Upper lobe of left lung (tissue), 6 donors: ENCODE measurements at regions not wholly inside any gene's neighbourhood (a gene's known extent, or its start where the extent isn't known, plus 50 kb on each side); places are given as distances from the start of the nearest gene placed in this dataset.

Source experiments
- ATAC-seq, 2 donors: fragments of 200-7000 bp; cut with Tn5 transposase; one replicate each; pipeline ENCODE4 v1.9.1; 2022; ENCODE audit warnings: mild to moderate bottlenecking in 2 of 2, moderate library complexity in 2 of 2; ENCODE audit not compliant: low FRiP score in 2 of 2
- DNase-seq, 2 donors: peaks; one replicate each; pipeline ENCODE4 v3.0.0-alpha.2; 2019 to 2020
- H3K27ac ChIP-seq, 4 donors: fragments of 200-600 bp; sonication (generic); one replicate each; pipeline ENCODE4 v1.5.1; 2016 to 2019
- H3K27me3 ChIP-seq, 4 donors: fragments of 200-600 bp; sonication (generic); one replicate each; pipeline ENCODE4 v1.5.1; 2017 to 2019
- H3K36me3 ChIP-seq, 4 donors: fragments of 200-600 bp; sonication (generic); one replicate each; pipeline ENCODE4 v1.5.1; 2016 to 2019
- H3K4me1 ChIP-seq, 4 donors: fragments of 200-600 bp; sonication (generic); one replicate each; pipeline ENCODE4 v1.5.1; 2018 to 2019
- H3K4me3 ChIP-seq, 4 donors: fragments of 200-600 bp; sonication (generic); one replicate each; pipeline ENCODE4 v1.5.1; 2017 to 2019; ENCODE audit warnings: mild to moderate bottlenecking in 2 of 4, moderate library complexity in 1 of 4
- H3K9me3 ChIP-seq, 4 donors: fragments of 200-600 bp; sonication (generic); one replicate each; pipeline ENCODE4 v1.5.1; 2018 to 2019
- EP300 ChIP-seq, 4 donors: sonication (generic); formaldehyde crosslinking; IDR thresholded peaks; one replicate each; pipeline ENCODE4 v1.5.1; 2017; ENCODE audit warnings: antibody characterized with exemption in 4 of 4, control low read depth in 2 of 4
- POLR2A ChIP-seq, 4 donors: fragments of 450-650 bp; IDR thresholded peaks; one replicate each; pipeline ENCODE4 v1.5.1; 2016 to 2017; ENCODE audit warnings: antibody characterized with exemption in 4 of 4, mild to moderate bottlenecking in 2 of 4
- POLR2AphosphoS5 ChIP-seq, 2 donors: sonication (generic); formaldehyde crosslinking; IDR thresholded peaks; one replicate each; pipeline ENCODE4 v1.5.1; 2017; ENCODE audit warnings: antibody characterized with exemption in 2 of 2
- WGBS, 2 donors: methylation state at CpG; one replicate each; pipeline ENCODE4 v1.1.5; 2017 to 2018; 5-methylcytosine and 5-hydroxymethylcytosine counted together
- TF ChIP-seq, protein P1 (sequence below), 6 experiments: fragments of 450-650 bp in 4 of 6; fragments of 200-600 bp in 2 of 6; sonication (generic) in 2 of 6; IDR thresholded peaks; one replicate each; pipeline ENCODE4 v1.5.1; 2016 to 2019; ENCODE audit warnings: antibody characterized with exemption in 6 of 6
- donor health status: DM: no; HTN: no; CAD: no; lungs with moderate emphysema.
- donor health status: DM: no; HTN: yes; CAD: no; lungs with severe emphysema.

DNA sequence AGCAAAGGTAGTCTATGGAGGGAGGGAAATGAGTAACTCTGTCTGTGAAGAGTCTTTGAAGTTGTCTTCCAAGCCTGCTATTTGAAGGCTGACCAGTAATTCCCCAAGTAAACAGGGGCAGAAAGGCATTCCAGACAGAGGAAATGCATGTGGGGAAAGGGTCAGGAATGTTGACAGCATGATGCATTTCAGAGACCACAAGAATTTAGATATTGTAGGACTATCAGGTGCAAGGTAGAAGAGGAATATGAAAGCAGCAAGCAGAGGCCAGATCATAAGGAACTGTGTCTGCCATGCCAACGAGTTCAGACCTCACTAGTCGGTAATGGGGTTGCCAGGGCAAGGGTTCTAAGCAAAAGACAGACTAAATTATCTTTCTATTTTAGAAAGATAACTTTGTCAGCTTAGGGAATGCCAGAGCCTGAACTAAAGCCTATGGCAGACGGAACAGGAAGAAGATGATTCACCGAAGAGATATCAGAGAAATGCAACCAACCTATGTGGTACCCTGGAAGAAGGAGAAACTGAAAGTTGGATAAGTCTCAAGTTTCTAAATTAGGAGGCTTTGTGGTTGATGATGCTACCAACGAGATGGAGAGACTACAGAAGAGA, 327.0 kb upstream of the RORA start:
- DNase-seq (no peak), ATAC-seq (no peak)
- no peaks in the 10 kb centered on the region for H3K36me3 ChIP-seq
- H3K27me3 ChIP-seq, result no peaks in the 10 kb centered on the region
- H3K27ac ChIP-seq, result no peak overlapping the region
- H3K4me3 ChIP-seq, result no peak overlapping the region
- no peaks in the 10 kb centered on the region for H3K9me3 ChIP-seq
- 59 to 67% methylated on average over 5 of the region's 5 CpGs for WGBS, 2 donors
- TF ChIP-seq, protein P1, sequence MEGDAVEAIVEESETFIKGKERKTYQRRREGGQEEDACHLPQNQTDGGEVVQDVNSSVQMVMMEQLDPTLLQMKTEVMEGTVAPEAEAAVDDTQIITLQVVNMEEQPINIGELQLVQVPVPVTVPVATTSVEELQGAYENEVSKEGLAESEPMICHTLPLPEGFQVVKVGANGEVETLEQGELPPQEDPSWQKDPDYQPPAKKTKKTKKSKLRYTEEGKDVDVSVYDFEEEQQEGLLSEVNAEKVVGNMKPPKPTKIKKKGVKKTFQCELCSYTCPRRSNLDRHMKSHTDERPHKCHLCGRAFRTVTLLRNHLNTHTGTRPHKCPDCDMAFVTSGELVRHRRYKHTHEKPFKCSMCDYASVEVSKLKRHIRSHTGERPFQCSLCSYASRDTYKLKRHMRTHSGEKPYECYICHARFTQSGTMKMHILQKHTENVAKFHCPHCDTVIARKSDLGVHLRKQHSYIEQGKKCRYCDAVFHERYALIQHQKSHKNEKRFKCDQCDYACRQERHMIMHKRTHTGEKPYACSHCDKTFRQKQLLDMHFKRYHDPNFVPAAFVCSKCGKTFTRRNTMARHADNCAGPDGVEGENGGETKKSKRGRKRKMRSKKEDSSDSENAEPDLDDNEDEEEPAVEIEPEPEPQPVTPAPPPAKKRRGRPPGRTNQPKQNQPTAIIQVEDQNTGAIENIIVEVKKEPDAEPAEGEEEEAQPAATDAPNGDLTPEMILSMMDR (IDR thresholded peaks at IDR 0.05), result no peak
- TF ChIP-seq POLR2A (IDR thresholded peaks at IDR 0.05) (no peak), POLR2AphosphoS5 (IDR thresholded peaks at IDR 0.05) (no peak), EP300 (IDR thresholded peaks at IDR 0.05) (no peak)
- no peaks in the 10 kb centered on the region for H3K4me1 ChIP-seq

DNA sequence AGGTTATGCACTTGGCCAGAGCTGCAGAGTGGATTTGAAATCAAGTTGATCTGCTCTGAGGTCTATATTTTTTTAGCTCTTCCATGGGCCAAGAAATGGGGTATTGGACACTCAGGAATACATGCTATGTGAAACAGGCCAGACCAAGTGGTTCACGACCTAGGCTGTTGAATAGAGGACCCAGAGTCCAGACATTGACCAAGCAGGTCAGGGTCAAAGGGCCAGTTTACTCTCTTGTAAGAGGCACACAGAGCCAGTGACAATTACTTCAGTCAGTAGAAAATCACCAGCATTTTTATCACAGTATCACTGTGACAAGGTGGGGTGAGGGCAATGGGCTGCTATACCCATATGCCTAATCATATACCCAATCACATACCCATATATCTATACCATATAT, 320.6 kb upstream of the RORA start:
- Histone ChIP-seq H3K27ac (no peak overlapping the region), H3K4me3 (no peak overlapping the region), H3K36me3 (no peaks in the 10 kb centered on the region), H3K27me3 (no peaks in the 10 kb centered on the region), H3K4me1 (no peaks in the 10 kb centered on the region), H3K9me3 (no peaks in the 10 kb centered on the region)
- DNase-seq (no peak), ATAC-seq (no peak)
- 40 to 54% methylated on average over 1 of the region's 1 CpG for WGBS, 2 donors
- no peak for TF ChIP-seq POLR2AphosphoS5 (IDR thresholded peaks at IDR 0.05)
- TF ChIP-seq, protein P1 (IDR thresholded peaks at IDR 0.05), result no peak
- TF ChIP-seq POLR2A (IDR thresholded peaks at IDR 0.05), result no peak
- TF ChIP-seq EP300 (IDR thresholded peaks at IDR 0.05), result no peak

DNA sequence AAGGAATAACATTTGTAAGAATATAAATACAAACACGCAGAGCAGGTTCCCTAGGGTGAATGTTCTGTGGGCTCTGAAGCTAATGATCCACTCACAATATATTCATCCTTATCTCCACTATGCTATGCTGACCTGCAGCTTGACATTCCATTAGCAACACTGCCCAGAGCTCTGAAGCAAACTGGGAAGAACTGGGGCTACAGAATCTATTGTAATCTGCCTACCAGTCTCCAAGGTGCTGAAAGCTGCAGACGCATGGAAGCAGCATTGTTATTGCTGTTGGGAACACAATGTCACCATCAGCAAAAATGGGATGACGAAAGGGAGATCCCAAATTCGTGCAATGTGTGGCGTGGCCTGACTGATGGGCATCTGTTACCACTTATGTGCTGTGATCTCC, 316.7 kb upstream of the RORA start:
- 59 to 69% methylated on average over 4 to 5 of the region's 5 CpGs for WGBS, 2 donors
- DNase-seq (no peak), ATAC-seq (no peak)
- H3K4me3 ChIP-seq, result no peak overlapping the region
- H3K27ac ChIP-seq, result no peak overlapping the region
- H3K27me3 ChIP-seq, result no peaks in the 10 kb centered on the region
- no peaks in the 10 kb centered on the region for H3K9me3 ChIP-seq
- H3K4me1 ChIP-seq, result no peaks in the 10 kb centered on the region
- TF ChIP-seq POLR2AphosphoS5 (IDR thresholded peaks at IDR 0.05) (no peak), EP300 (IDR thresholded peaks at IDR 0.05) (no peak), POLR2A (IDR thresholded peaks at IDR 0.05) (no peak)
- TF ChIP-seq, protein P1 (IDR thresholded peaks at IDR 0.05), result no peak
- no peaks in the 10 kb centered on the region for H3K36me3 ChIP-seq

DNA sequence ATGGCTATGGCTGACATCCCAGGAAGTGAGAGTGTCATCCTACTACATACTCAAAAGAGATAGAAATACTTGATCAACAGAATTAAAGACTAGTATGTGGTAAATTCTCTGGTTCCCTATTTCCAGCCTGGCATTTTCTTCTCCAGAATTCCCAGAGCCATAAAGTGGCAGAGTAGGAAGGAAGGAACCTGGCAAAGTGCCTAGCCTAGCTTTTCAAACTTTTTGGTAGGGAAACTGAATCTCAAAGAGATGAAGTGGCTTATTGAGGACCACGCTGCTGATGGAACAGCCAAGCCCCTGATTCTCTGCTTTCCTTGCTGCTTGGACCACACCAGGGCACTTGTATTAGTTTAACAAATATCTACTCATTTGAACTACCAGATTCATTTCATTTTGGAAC, 312.4 kb upstream of the RORA start:
- TF ChIP-seq POLR2AphosphoS5 (IDR thresholded peaks at IDR 0.05) (no peak), EP300 (IDR thresholded peaks at IDR 0.05) (no peak), POLR2A (IDR thresholded peaks at IDR 0.05) (no peak)
- TF ChIP-seq, protein P1 (IDR thresholded peaks at IDR 0.05), result no peak
- ATAC-seq, result no peak
- no peaks in the 10 kb centered on the region for H3K9me3 ChIP-seq
- WGBS, 2 donors, result 83 to 84% methylated on average over 1 of the region's 1 CpG
- H3K27me3 ChIP-seq, result no peaks in the 10 kb centered on the region
- no peak overlapping the region for H3K4me3 ChIP-seq
- no peaks in the 10 kb centered on the region for H3K36me3 ChIP-seq
- no peak for DNase-seq
- H3K4me1 ChIP-seq, result no peaks in the 10 kb centered on the region
- no peak overlapping the region for H3K27ac ChIP-seq

DNA sequence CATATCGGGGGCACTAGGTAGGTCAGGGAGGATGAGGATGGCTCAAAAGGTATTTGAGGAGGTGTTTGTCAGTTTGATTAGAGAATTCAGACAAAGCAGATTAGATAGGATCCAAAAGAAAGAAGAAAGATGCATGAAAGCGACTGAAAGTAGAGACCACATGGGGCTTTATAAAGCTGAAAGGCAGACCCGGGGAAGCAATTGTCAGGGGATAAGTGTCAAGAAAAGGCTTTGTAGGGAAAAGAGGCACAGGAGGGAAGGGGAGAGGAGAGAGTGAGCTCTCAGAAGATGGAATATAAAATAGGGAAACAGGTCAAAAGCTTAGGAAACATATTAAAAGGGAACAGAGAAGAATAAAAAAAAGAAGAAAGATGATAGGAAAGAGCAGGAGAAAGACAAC, 308.2 kb upstream of the RORA start:
- no peak overlapping the region for H3K27ac ChIP-seq
- H3K9me3 ChIP-seq, result no peaks in the 10 kb centered on the region
- H3K27me3 ChIP-seq, result no peaks in the 10 kb centered on the region
- ATAC-seq, result no peak
- no peaks in the 10 kb centered on the region for H3K4me1 ChIP-seq
- DNase-seq, result no peak
- no peak overlapping the region for H3K4me3 ChIP-seq
- TF ChIP-seq EP300 (IDR thresholded peaks at IDR 0.05) (no peak), POLR2A (IDR thresholded peaks at IDR 0.05) (no peak), POLR2AphosphoS5 (IDR thresholded peaks at IDR 0.05) (no peak)
- TF ChIP-seq, protein P1 (IDR thresholded peaks at IDR 0.05), result no peak
- WGBS, 2 donors, result 45 to 57% methylated on average over 3 of the region's 3 CpGs
- H3K36me3 ChIP-seq, result no peaks in the 10 kb centered on the region
